ENCODE measurements at regions not wholly inside any gene's neighbourhood (a gene's known extent, or its start where the extent isn't known, plus 50 kb on each side); places are given as distances from the start of the nearest gene placed in this dataset.

DNA sequence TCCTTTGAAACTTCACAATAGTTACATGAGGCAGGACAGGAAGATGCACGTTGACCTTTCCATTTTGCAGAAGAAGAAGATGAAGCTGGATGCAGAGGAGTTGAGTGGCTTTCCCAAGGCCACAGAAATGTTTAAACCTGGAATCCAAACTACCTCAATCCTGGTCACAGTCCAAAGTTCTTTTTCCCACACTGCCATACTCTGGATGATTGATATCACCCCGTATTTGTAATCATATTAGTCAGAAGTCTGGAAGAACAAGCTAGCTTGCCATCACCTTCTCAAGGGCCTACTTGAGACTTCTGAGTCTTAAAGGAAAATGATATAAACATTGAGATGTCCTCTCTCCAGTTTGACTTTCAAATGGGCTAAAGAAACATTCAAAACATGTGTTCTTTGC lies 190.1 kb downstream of the LNPK start (continued):
- TF ChIP-seq CTCF (IDR thresholded peaks at IDR 0.05 in 2 of 3, conservative IDR thresholded peaks at IDR 0.05 in 1 of 3; ENCODE audit: borderline replicate concordance in 1 of 3, insufficient read depth in 1 of 3, low read depth in 2 of 3, low read length in 2 of 3): no peak
- TF ChIP-seq EGR1 (IDR thresholded peaks at IDR 0.05; ENCODE audit: low read depth): no peak
- TF ChIP-seq, protein P1, sequence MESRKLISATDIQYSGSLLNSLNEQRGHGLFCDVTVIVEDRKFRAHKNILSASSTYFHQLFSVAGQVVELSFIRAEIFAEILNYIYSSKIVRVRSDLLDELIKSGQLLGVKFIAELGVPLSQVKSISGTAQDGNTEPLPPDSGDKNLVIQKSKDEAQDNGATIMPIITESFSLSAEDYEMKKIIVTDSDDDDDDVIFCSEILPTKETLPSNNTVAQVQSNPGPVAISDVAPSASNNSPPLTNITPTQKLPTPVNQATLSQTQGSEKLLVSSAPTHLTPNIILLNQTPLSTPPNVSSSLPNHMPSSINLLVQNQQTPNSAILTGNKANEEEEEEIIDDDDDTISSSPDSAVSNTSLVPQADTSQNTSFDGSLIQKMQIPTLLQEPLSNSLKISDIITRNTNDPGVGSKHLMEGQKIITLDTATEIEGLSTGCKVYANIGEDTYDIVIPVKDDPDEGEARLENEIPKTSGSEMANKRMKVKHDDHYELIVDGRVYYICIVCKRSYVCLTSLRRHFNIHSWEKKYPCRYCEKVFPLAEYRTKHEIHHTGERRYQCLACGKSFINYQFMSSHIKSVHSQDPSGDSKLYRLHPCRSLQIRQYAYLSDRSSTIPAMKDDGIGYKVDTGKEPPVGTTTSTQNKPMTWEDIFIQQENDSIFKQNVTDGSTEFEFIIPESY (IDR thresholded peaks at IDR 0.05; ENCODE audit: extremely low read depth, insufficient replicate concordance, low read length): no peak
- no peak for TF ChIP-seq EZH2phosphoT487 (IDR thresholded peaks at IDR 0.05; ENCODE audit: borderline replicate concordance)
- no peak for TF ChIP-seq SP1 (IDR thresholded peaks at IDR 0.05; ENCODE audit: low read depth)
- no peak for TF ChIP-seq TCF7L2 (IDR thresholded peaks at IDR 0.05; ENCODE audit: borderline replicate concordance, extremely low read depth, insufficient read depth, insufficient read length)
- no peak for TF ChIP-seq POLR2AphosphoS5 (IDR thresholded peaks at IDR 0.05; ENCODE audit: low read depth, low read length)
- TF ChIP-seq EZH2 (IDR thresholded peaks at IDR 0.05): no peak
- TF ChIP-seq SIN3A (IDR thresholded peaks at IDR 0.05; ENCODE audit: low read depth): no peak

DNA sequence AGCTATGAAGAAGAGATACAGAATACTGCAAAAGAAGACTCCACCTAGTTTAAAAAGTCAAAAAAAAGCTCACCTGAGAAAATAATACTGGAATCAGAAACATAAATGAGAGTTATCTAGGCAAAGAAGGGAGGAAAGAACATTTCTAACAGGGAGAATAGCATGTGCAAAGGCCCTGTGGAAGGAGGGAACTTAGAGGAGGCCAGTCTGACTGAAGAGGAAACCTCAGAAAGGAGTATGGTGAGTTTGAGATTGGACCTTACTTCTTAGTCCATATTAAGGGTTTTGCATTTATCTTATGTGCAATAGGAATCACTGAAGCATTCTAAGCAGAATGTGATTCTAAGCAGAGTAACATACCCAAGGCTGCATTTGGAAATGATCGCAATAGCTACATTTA lies 193.2 kb downstream of the LNPK start:
- no peak for DNase-seq (ENCODE audit: low read depth, low spot score)
- H3K9ac ChIP-seq (ENCODE audit: low read length): no peak overlapping the region
- POLR2A ChIA-PET: no interaction called here
- H2AFZ ChIP-seq (ENCODE audit: low read depth, low read length, poor library complexity, severe bottlenecking): no peak overlapping the region
- CTCF ChIA-PET: no interaction called here
- H3K27me3 ChIP-seq (ENCODE audit: insufficient read depth, low read length): no peaks in the 10 kb centered on the region
- intact Hi-C loops (cut with micrococcal nuclease): no loop called here
- BruUV-seq (replicated peaks): no TSS peak
- no peaks in the 10 kb centered on the region for H3K79me2 ChIP-seq (ENCODE audit: insufficient read depth, low read length)
- H4K20me1 ChIP-seq (ENCODE audit: insufficient read depth): no peaks in the 10 kb centered on the region
- RAD21 ChIA-PET (ENCODE audit: low non-redundant PET in 1 of 2, low total read pairs in 2 of 2, uncharacterized antibody in 2 of 2, unreplicated experiment in 2 of 2): no interaction called here
- no peak overlapping the region for H3K4me3 ChIP-seq (replicated peaks in 1 of 2; ENCODE audit: low read depth in 1 of 2, low read length in 2 of 2)
- H3K36me3 ChIP-seq (ENCODE audit: control insufficient read depth in 1 of 2, insufficient read depth in 2 of 2, low read length in 2 of 2): no peaks in the 10 kb centered on the region
- no peaks in the 10 kb centered on the region for H3K4me1 ChIP-seq (ENCODE audit: control insufficient read depth in 1 of 2, insufficient read depth in 2 of 2, low read length in 2 of 2)
- H3K27ac ChIP-seq (ENCODE audit: low read depth, low read length): no peak overlapping the region
- no peaks in the 10 kb centered on the region for H3K9me2 ChIP-seq (ENCODE audit: insufficient read depth)
- ATAC-seq: no peak
- no peak overlapping the region for H3K4me2 ChIP-seq (ENCODE audit: low read length)
- H3K9me3 ChIP-seq (ENCODE audit: control insufficient read depth in 1 of 2, insufficient read depth in 1 of 2, low read depth in 1 of 2, low read length in 2 of 2): no peaks in the 10 kb centered on the region
- TF ChIP-seq RAD21 (IDR thresholded peaks at IDR 0.05; ENCODE audit: low read depth) (no peak), EZH2phosphoT487 (IDR thresholded peaks at IDR 0.05; ENCODE audit: borderline replicate concordance) (no peak), REST (IDR thresholded peaks at IDR 0.05; ENCODE audit: low read depth) (no peak), CBX3 (IDR thresholded peaks at IDR 0.05; ENCODE audit: low read depth) (no peak), TCF7L2 (IDR thresholded peaks at IDR 0.05; ENCODE audit: borderline replicate concordance, extremely low read depth, insufficient read depth, insufficient read length) (no peak), FOSL1 (IDR thresholded peaks at IDR 0.05; ENCODE audit: low read depth) (no peak), CEBPB (IDR thresholded peaks at IDR 0.05; ENCODE audit: low read depth) (no peak), JUND (IDR thresholded peaks at IDR 0.05) (no peak)
- TF ChIP-seq, protein P1 (IDR thresholded peaks at IDR 0.05; ENCODE audit: extremely low read depth, insufficient replicate concordance, low read length): no peak
